SH-SY5Y (cell line): ENCODE measurements at regions not wholly inside any gene's neighbourhood (a gene's known extent, or its start where the extent isn't known, plus 50 kb on each side); places are given as distances from the start of the nearest gene placed in this dataset.

Experiments used
- GATA2 ChIP-seq: IDR thresholded peaks from 2 replicates; pipeline ENCODE4 v1.6.1; 2011; ENCODE audit warnings: mild to moderate bottlenecking, low read depth, low read length
- GATA3 ChIP-seq: IDR thresholded peaks from 2 replicates; pipeline ENCODE4 v1.6.1; 2011; ENCODE audit warnings: low read depth, mild to moderate bottlenecking, low read length, moderate library complexity

- no peak for TF ChIP-seq GATA3
- TF ChIP-seq GATA2: no peak
These were observed 329.7 kb upstream of the USP24 start for GRCh38 chr1:55544826-55545225.

GRCh38 chr1:55542901-55543504, 327.8 kb upstream of the USP24 start:
- no peak for TF ChIP-seq GATA2

DNA sequence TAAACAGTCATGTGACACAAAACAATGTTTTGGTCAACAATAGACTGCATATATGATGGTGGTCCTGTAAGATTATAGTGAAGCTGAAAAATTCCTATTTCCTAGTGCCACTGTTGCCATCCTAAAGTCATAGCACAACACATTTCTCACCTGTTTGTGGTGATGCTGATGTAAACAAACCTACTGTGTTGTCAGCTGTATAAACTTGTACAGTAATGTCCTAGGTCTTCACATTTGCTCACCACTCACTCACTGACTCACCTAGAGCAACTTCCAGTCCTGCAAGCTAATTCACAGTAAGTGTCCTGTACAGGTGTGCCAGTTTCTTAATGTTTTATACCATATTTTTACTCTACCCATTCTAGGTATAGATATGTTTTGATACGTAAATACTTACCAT, 326.1 kb upstream of the USP24 start:
- TF ChIP-seq GATA3 (no peak), GATA2 (no peak)

DNA sequence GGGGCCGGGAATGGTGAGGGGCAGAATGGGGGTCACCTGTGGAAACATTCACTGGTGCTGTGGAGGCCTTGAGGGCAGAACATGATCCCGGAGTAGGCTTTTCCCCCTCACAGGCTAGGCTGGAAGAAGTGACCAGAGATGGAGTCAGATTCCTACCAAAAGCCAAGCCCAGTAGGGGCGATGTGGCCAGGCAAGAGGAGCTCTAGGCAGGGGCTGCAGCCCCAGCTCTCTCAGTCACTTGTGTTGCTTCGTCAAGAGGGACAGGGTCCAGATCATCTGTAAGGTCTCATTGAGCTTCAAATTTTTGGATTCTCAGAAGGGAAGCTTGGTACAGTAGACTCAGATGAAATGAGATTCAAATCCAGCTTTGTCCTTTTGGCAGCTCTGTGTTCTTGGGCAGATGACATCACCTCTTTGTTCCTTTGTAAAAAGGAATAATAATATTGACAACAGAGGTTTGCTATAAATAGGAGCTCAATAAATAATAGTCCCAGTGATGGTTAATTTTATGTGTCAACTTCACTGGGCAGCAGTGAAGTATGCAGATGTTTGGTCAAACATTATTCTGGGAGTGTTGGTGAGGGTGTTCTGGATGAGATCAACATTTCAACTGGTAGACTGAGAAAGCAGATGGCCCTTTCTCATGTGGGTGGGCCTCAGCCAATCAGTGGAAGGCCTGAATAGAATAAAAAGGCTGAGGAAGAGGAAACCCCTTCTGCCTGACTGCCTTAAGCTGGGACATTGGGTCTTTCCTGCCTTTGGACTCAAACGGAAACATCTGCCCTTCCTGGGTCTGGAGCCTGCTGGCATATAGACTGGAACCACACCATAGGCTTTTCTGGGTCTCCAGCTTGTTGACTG, 324.7 kb upstream of the USP24 start:
- TF ChIP-seq GATA3 (no peak), GATA2 (no peak)

DNA sequence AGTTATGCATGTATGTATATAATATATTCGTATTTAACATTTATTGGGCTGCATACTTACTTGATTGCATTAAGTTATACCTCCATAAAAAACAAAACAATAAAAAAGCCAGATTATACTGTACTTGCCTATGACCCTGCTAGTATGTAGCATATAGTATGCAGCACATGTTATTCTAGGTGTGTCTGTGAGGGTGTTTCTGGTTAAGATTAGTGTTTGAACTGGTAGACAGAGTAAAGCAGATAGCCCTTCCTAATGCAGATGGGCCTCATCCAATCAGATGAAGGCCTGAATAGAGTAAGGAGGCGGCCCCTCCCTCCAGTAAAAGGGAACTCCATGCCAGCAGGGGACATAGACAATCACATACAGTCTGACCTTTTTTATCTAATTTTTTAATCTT, 323.3 kb upstream of the USP24 start:
- no peak for TF ChIP-seq GATA2
- no peak for TF ChIP-seq GATA3

- TF ChIP-seq GATA2: no peak
- TF ChIP-seq GATA3: no peak
These were observed 321.3 kb upstream of the USP24 start for GRCh38 chr1:55536545-55536865.

DNA sequence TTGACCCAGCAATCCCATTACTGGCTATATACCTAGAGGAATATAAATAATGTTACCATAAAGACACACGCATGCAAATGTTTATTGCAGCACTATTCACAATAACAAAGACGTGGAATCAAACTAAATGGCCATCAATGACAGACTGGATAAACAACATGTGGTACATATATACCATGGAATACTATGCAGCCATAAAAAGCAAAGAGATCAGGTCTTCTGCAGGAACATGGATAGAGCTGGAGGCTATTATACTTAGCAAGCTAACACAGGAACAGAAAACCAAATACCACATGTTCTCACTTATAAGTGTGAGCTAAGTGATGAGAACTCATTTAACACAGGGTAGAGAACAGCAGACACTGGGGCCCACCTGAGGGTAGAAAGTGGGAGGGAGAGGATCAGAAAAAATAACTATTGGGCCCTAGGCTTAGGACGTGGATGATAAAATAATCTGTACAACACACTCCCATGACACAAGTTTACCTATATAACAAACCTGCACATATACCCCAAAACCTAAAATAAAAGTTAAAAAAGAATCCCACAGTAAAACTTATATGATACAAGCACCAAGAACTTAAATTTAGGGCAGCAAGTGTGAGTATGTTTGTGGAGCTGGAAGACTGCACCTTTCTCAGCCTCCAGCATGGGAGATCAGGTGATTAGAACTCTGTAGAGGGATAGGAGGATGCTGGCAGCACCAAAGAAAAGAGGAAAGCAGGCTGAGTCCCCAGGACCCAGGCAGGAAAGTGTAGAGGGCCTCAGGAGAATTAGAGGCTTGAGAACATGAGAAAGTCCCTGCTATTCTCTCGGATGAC, 320.8 kb upstream of the USP24 start:
- TF ChIP-seq GATA2 (no peak), GATA3 (no peak)

DNA sequence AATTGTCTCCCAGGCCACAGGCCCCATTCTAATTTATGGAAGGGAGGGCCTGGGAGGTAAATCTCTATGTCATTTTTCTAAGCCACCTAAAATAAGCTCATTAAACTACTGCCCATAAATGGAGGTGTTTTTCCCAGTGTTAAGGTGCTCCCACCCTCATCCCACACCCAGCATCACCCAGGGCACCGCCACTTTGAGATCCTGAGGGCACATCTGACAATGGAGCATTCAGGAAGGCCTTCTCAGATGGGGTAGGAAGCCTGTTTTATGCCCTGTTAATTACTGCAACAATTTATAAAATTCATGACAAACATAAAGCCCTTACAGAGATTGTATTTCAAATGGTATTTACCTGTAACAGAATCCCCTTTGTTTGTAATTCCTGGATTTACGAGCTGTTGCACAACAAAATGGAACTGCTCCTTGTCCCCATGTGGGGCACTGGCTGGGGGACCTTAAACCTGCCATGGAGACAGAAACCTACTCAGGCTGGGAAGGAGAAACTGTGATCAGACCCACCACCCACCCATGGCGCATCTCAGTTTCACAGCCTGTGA, 319.5 kb upstream of the USP24 start:
- TF ChIP-seq GATA2: no peak

DNA sequence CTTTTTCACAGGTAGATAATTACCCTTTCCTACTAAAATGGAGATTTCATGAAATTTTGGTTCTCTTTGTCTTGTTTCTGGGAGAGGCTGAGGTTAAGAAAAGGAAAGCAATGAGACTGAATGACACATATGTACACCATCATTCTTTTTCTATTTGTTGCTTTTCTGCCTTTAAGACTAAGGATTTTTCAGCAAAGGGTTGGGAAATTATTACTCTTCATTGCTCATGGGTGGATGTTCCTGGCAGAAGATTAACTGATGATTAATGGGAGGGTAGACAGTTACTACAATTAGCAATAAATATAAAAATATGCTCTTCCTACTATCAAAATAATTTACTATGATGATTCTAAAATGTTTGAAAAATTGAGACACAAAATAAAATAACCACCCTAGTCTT, 316.5 kb upstream of the USP24 start:
- TF ChIP-seq GATA2 (no peak), GATA3 (no peak)

DNA sequence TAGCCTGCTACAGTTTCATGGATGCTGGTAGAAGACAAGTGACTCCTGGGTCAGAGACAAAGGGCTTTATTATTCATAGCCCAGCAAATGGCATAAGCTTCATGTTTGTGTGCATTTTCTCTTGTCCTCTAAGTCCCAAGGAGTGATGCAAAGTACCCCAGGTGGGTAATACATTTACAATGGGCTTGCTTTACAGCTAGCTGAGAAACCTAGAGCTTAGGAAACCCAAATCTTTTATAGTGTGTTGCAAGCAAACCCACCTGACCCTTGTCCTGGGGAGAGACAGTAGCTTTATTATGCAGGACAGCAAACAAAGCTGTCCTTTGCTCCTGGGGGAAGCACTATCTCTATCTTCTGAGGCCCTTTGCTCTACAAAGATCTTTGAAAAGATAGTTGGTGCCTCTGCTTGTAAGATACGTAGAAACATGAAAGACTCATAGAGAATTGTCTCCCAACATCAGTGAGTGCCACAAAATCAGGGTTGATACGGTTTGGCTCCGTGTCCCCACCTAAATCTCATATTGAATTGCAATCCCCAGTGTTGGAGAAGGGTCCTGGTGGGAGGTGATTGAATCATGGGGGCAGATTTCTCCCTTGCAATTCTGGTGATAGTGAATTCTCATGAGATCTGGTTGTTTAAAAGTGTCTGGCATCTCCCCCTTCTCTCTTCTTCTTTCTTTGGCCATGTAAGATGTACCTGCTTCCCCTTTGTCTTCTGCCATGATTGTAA, 315.8 kb upstream of the USP24 start:
- TF ChIP-seq GATA2: no peak
- no peak for TF ChIP-seq GATA3

- no peak for TF ChIP-seq GATA3
- TF ChIP-seq GATA2: no peak
These were observed 313.9 kb upstream of the USP24 start for GRCh38 chr1:55529017-55529416.

GRCh38 chr1:55527831-55528230, 312.7 kb upstream of the USP24 start:
- TF ChIP-seq GATA3 (no peak), GATA2 (no peak)

DNA sequence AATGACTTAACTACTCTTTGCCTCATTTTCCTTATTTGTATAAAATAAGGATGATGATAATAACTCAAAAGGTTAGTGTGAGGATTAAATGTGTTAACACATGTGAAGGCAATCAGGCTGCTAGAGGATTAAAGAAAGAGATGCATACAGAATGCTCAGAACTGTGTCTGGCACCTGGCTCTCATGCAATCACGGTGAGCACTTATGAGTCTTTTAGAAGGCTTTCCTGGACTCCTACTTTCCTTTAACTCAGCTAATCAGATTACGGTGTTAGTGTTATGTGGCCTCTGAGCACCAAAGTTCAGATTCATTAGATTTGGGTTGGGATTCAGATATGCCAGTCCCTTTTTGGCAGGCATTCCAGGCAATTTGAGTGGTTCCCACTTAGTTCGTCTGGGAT, 311.6 kb upstream of the USP24 start:
- TF ChIP-seq GATA3 (no peak), GATA2 (no peak)

DNA sequence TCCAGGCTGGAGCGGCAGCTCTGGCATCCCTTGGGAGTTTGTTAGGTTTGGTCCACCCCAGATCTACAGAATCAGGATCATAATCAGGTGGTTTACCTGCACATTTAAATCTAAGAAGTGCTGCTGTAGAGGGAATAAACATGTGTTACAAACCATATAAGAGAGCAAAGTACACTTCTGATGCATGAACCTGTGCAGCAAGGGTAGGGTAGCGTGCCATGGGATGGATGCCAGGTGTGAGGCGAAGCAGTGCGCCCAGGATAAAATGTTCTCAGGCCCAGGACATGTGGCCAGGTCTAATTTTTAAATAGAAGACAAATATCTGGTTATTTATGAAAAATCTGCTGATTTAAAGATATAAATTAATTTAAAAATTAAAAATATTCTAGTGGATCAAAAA, 308.8 kb upstream of the USP24 start:
- no peak for TF ChIP-seq GATA3
- TF ChIP-seq GATA2: no peak

DNA sequence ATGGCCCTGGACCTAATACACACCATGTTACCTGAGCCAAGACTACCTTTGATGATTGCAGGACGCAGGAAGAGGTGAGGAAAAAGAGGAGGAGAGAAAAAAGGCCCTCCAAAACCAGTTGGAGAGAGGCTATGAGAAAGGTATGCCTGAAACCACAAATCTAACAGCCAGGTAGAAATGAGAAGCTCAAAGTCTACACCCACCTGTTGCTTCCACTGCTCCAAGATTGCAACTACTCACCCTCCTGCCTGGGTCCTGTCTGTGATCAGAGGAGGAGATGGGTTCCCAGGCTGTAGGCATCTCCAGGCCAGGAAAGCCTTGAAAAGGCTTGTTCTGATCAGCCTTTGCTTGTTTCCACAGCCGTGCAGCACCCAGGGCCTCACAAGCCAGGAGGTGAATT, 307.8 kb upstream of the USP24 start:
- TF ChIP-seq GATA2: no peak
- no peak for TF ChIP-seq GATA3
